Esophagus mucosa (tissue), 1 donor: ENCODE measurements at regions not wholly inside any gene's neighbourhood (a gene's known extent, or its start where the extent isn't known, plus 50 kb on each side); places are given as distances from the start of the nearest gene placed in this dataset.
"Not testable (repeated sequence)": the region's sequence is repeated elsewhere in the genome, so short reads cannot be mapped to it uniquely, and the experiment has no call there.

Experiments
- ATAC-seq: fragments of 200-7000 bp; cut with Tn5 transposase; one replicate; pipeline ENCODE4 v1.9.1; 2020
- donor health status: DM: yes; HTN: yes; CAD: no.

- ATAC-seq = no peak
Measured at GRCh38 chr2:52345082-52345481, 1313.2 kb upstream of the NRXN1 start.

- ATAC-seq = no peak
Measured at GRCh38 chr2:52343706-52344266, 1311.9 kb upstream of the NRXN1 start.

GRCh38 chr2:52343010-52343409 lies 1311.1 kb upstream of the NRXN1 start:
- ATAC-seq = no peak

GRCh38 chr2:52342458-52342857 lies 1310.5 kb upstream of the NRXN1 start:
- no peak for ATAC-seq

GRCh38 chr2:52341732-52342131 lies 1309.8 kb upstream of the NRXN1 start:
- no peak for ATAC-seq

GRCh38 chr2:52340171-52340570 lies 1308.2 kb upstream of the NRXN1 start:
- no peak for ATAC-seq

GRCh38 chr2:52337786-52338185 lies 1305.9 kb upstream of the NRXN1 start:
- ATAC-seq = not testable (repeated sequence)

- ATAC-seq = no peak
Measured at GRCh38 chr2:52336951-52337350, 1305.0 kb upstream of the NRXN1 start.

- no peak for ATAC-seq
Measured at GRCh38 chr2:52335727-52336126, 1303.8 kb upstream of the NRXN1 start.

- no peak for ATAC-seq
Measured at GRCh38 chr2:52334185-52334584, 1302.3 kb upstream of the NRXN1 start.

- no peak for ATAC-seq
Measured at GRCh38 chr2:52327641-52328040, 1295.7 kb upstream of the NRXN1 start.

GRCh38 chr2:52314231-52314630 lies 1282.3 kb upstream of the NRXN1 start:
- no peak for ATAC-seq

- ATAC-seq = no peak
Measured at GRCh38 chr2:52312486-52312885, 1280.6 kb upstream of the NRXN1 start.

GRCh38 chr2:52311862-52312261 lies 1279.9 kb upstream of the NRXN1 start:
- ATAC-seq = no peak

- ATAC-seq = no peak
Measured at GRCh38 chr2:52308156-52308555, 1276.2 kb upstream of the NRXN1 start.

- ATAC-seq = no peak
Measured at GRCh38 chr2:52294628-52295027, 1262.7 kb upstream of the NRXN1 start.

- no peak for ATAC-seq
Measured at GRCh38 chr2:52292801-52293200, 1260.9 kb upstream of the NRXN1 start.

GRCh38 chr2:52289741-52290140 lies 1257.8 kb upstream of the NRXN1 start:
- no peak for ATAC-seq

- ATAC-seq = no peak
Measured at GRCh38 chr2:52288596-52288995, 1256.7 kb upstream of the NRXN1 start.

GRCh38 chr2:52269696-52270485 lies 1238.0 kb upstream of the NRXN1 start:
- ATAC-seq = no peak

GRCh38 chr2:52264911-52265310 lies 1233.0 kb upstream of the NRXN1 start:
- no peak for ATAC-seq

- no peak for ATAC-seq
Measured at GRCh38 chr2:52264488-52264887, 1232.6 kb upstream of the NRXN1 start.

- ATAC-seq = no peak
Measured at GRCh38 chr2:52260904-52261303, 1229.0 kb upstream of the NRXN1 start.

GRCh38 chr2:52258967-52259366 lies 1227.0 kb upstream of the NRXN1 start:
- ATAC-seq = not testable (repeated sequence)

GRCh38 chr2:52258038-52258437 lies 1226.1 kb upstream of the NRXN1 start:
- no peak for ATAC-seq
